Body of pancreas (tissue), 4 donors: ENCODE measurements at regions not wholly inside any gene's neighbourhood (a gene's known extent, or its start where the extent isn't known, plus 50 kb on each side); places are given as distances from the start of the nearest gene placed in this dataset.

Source experiments
- ATAC-seq: fragments of 150-250 bp; one replicate; pipeline ENCODE4 v1.9.1; 2016
- DNase-seq, 4 donors: peaks; one replicate each; pipeline ENCODE4 v3.0.0-alpha.2; 2019
- H3K27ac ChIP-seq, 4 donors: fragments of 200-600 bp; sonication (generic); 1 replicate in 3 of 4; 2 replicates in 1 of 4; pipeline versions ENCODE4 v1.5.1 to v1.6.1; 2016 to 2019; ENCODE audit warnings: mild to moderate bottlenecking in 1 of 4, mixed read lengths in 1 of 4, moderate library complexity in 1 of 4
- H3K27me3 ChIP-seq, 2 donors: fragments of 200-600 bp; sonication (generic); one replicate each; pipeline ENCODE4 v1.6.0; 2016; ENCODE audit warnings: mild to moderate bottlenecking in 1 of 2
- H3K36me3 ChIP-seq, 2 donors: fragments of 200-600 bp; sonication (generic); replicated peaks in 1 of 2; 2 replicates each; pipeline ENCODE4 v1.5.1; 2016; ENCODE audit warnings: low read depth in 2 of 2; ENCODE audit not compliant: insufficient read depth in 1 of 2
- H3K4me1 ChIP-seq: fragments of 200-600 bp; sonication (generic); one replicate; pipeline ENCODE4 v1.6.0; 2016
- H3K4me3 ChIP-seq, 2 donors: fragments of 200-600 bp; sonication (generic); 1 replicate in 1 of 2; 2 replicates in 1 of 2; pipeline ENCODE4 v1.5.1; 2016 to 2019
- H3K9me3 ChIP-seq, 3 donors: fragments of 200-600 bp; sonication (generic); 1 replicate in 2 of 3; 2 replicates in 1 of 3; pipeline ENCODE4 v1.5.1; 2016
- POLR2A ChIP-seq, 3 donors: fragments of 450-650 bp; IDR thresholded peaks; one replicate each; pipeline ENCODE4 v1.6.1; 2016; ENCODE audit warnings: antibody characterized with exemption in 3 of 3, mild to moderate bottlenecking in 2 of 3
- WGBS, 2 donors: methylation state at CpG; one replicate each; pipeline ENCODE4 v1.1.5; 2017; 5-methylcytosine and 5-hydroxymethylcytosine counted together
- intact Hi-C: fragments of 100-400 bp; cut with DNase I; formaldehyde crosslinking; loops from one replicate; pipeline ENCODE4 v1.15.1; 2023
- TF ChIP-seq, protein P1 (sequence below), 7 experiments: fragments of 450-650 bp in 4 of 7; fragments of 200-600 bp in 3 of 7; sonication (generic) in 3 of 7; IDR thresholded peaks; one replicate each; pipeline ENCODE4 v1.5.1; 2016 to 2019; ENCODE audit warnings: antibody characterized with exemption in 7 of 7

DNA sequence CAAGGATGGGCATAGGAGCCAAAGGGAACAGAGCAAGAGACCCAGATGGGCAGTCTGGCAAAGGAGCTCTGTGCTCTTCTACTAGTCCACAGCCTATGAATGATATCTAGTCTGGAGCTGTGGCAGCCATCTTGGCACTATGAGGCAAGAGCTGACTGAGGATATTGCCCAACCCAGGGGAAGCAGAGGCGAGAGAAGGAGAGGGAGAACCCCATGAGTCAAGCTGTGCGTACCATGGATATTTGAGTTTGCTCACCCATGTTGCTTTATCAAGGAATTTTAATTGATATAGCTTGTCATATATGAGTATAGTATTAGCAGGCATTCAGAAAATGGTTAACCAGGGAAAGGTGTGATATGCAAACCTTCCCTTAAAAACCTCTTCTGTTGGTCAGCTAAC is 420.9 kb downstream of the PRDM2 start:
- H3K4me1 ChIP-seq = no peaks in the 10 kb centered on the region
- H3K27ac ChIP-seq = no peak overlapping the region
- intact Hi-C loops = no loop called here
- H3K4me3 ChIP-seq = no peak overlapping the region
- no peaks in the 10 kb centered on the region for H3K36me3 ChIP-seq
- 77 to 100% methylated on average over 2 of the region's 2 CpGs for WGBS, 2 donors
- TF ChIP-seq POLR2A (IDR thresholded peaks at IDR 0.05) = no peak
- TF ChIP-seq, protein P1, sequence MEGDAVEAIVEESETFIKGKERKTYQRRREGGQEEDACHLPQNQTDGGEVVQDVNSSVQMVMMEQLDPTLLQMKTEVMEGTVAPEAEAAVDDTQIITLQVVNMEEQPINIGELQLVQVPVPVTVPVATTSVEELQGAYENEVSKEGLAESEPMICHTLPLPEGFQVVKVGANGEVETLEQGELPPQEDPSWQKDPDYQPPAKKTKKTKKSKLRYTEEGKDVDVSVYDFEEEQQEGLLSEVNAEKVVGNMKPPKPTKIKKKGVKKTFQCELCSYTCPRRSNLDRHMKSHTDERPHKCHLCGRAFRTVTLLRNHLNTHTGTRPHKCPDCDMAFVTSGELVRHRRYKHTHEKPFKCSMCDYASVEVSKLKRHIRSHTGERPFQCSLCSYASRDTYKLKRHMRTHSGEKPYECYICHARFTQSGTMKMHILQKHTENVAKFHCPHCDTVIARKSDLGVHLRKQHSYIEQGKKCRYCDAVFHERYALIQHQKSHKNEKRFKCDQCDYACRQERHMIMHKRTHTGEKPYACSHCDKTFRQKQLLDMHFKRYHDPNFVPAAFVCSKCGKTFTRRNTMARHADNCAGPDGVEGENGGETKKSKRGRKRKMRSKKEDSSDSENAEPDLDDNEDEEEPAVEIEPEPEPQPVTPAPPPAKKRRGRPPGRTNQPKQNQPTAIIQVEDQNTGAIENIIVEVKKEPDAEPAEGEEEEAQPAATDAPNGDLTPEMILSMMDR (IDR thresholded peaks at IDR 0.05) = no peak
- no peak for ATAC-seq
- H3K9me3 ChIP-seq = no peaks in the 10 kb centered on the region
- H3K27me3 ChIP-seq = no peaks in the 10 kb centered on the region
- DNase-seq = no peak

DNA sequence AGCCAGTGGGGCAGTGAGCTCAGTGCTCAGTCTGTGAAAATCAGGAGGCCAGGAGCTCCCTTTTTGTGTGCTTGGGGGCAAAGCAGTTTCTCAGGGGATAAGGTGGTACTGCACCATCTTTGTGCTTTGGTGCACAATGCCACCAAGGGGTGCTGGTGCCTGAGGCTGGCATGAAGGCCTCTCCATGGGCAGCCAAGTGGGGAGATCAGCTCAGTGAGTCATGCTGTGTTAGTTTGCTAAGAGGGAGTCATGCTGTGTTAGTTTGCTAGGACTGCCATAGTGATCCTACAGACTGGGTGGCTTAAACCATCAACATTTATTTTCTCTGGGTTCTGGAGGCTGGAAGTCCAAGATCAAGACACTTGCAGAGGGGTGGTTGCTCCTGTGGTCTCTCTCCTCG is 428.1 kb downstream of the PRDM2 start:
- 79 to 86% methylated on average over 1 of the region's 1 CpG for WGBS, 2 donors
- no peaks in the 10 kb centered on the region for H3K4me1 ChIP-seq
- intact Hi-C loops = no loop called here
- DNase-seq = no peak
- H3K27ac ChIP-seq = no peak overlapping the region
- no peaks in the 10 kb centered on the region for H3K9me3 ChIP-seq
- TF ChIP-seq, protein P1 (IDR thresholded peaks at IDR 0.05) = no peak
- TF ChIP-seq POLR2A (IDR thresholded peaks at IDR 0.05) = no peak
- no peak for ATAC-seq
- H3K27me3 ChIP-seq = no peaks in the 10 kb centered on the region
- no peak overlapping the region for H3K4me3 ChIP-seq
- H3K36me3 ChIP-seq = no peaks in the 10 kb centered on the region

DNA sequence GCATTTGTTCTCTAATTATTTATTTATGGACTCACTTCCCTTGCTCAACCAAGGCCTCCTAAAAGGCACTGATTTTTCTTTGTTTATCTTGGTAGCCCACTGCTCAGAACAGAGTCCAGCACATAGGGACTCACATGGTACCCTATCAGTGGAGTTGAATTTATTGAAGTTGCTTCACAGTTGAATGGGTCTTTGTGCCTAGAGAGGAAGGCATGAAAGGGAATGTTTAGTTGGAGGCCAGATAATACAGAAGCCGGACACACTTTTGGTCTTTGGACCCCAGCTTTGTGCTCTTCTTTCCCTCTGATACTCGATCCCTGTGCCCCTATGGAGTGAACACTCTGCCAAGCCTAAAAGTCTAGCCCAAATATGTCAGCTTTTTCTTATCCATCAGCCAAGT is 429.0 kb downstream of the PRDM2 start:
- TF ChIP-seq, protein P1 (IDR thresholded peaks at IDR 0.05) = no peak
- TF ChIP-seq POLR2A (IDR thresholded peaks at IDR 0.05) = no peak
- H3K9me3 ChIP-seq = no peaks in the 10 kb centered on the region
- H3K4me1 ChIP-seq = no peaks in the 10 kb centered on the region
- DNase-seq = no peak
- intact Hi-C loops = no loop called here
- H3K36me3 ChIP-seq = no peaks in the 10 kb centered on the region
- H3K27me3 ChIP-seq = no peaks in the 10 kb centered on the region
- 76 to 81% methylated on average over 2 of the region's 2 CpGs for WGBS, 2 donors
- H3K4me3 ChIP-seq = no peak overlapping the region
- ATAC-seq = no peak
- H3K27ac ChIP-seq = no peak overlapping the region

DNA sequence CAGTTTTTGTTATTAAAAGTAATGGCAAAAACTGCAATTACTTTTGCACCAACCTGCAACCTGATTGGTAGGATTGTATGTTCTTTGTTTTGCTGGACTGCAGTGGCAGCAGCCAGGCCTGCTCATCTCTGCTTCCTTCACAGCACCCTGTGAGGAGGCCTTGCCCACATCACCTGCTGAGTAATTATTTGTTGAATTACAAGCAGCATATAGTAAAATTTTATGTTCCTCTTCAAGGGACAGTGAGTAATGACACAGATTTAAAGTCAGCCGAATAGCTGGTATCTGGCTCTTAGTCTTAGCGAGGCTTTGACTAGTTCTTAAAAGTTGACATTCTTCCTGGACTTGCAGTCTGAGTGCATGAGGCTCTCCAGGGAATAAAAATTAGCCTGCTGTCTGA is 435.1 kb downstream of the PRDM2 start:
- Histone ChIP-seq H3K4me3 (no peak overlapping the region), H3K9me3 (no peaks in the 10 kb centered on the region), H3K36me3 (no peaks in the 10 kb centered on the region), H3K27me3 (no peaks in the 10 kb centered on the region), H3K4me1 (peaks cover 8% of the 10 kb centered on the region), H3K27ac (no peak overlapping the region)
- no peak for ATAC-seq
- no peak for DNase-seq
- intact Hi-C loops = no loop called here
- no peak for TF ChIP-seq POLR2A (IDR thresholded peaks at IDR 0.05)
- TF ChIP-seq, protein P1 (IDR thresholded peaks at IDR 0.05) = no peak
- WGBS, 2 donors = 73 to 80% methylated on average over 2 of the region's 2 CpGs

DNA sequence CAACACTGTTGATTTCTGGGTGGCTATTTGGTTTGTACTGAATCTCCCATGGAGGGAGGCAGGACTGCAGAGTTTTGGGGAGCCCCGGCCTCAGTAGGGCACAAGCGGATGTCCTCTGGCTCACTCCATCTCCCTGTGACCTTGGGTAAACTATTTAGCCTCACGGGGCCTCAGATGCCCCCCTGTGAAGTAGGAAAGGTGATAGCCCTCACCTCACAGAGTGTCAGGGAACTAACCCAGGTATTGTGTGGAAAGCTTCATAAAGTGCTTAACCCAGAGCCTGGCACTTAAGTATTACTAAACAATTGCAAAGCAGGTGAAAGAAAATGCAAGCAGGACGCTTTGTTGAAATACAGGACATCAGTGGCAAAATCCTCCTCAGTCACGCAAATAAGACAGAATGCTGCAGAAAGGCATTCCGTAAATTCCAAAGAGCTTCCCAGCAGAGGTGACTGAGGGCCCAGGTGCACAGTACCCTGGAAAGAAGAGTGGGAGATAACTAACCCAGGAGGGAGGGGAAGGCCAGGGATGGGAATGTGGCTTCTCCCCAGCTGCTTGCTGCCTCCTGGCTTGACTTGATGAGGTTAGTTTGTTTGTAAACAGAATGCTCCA is 436.3 kb downstream of the PRDM2 start:
- 69 to 73% methylated on average over 6 of the region's 6 CpGs for WGBS, 2 donors
- H3K4me3 ChIP-seq = no peak overlapping the region
- no peak for TF ChIP-seq POLR2A (IDR thresholded peaks at IDR 0.05)
- TF ChIP-seq, protein P1 (IDR thresholded peaks at IDR 0.05) = no peak
- no peak overlapping the region for H3K27ac ChIP-seq
- DNase-seq (no peak), ATAC-seq (no peak)
- H3K27me3 ChIP-seq = no peaks in the 10 kb centered on the region
- no peaks in the 10 kb centered on the region for H3K36me3 ChIP-seq
- H3K4me1 ChIP-seq = peaks cover 8% of the 10 kb centered on the region
- no peaks in the 10 kb centered on the region for H3K9me3 ChIP-seq
- intact Hi-C loops = no loop called here
